HG03565 (cell line): ENCODE measurements at regions not wholly inside any gene's neighbourhood (a gene's known extent, or its start where the extent isn't known, plus 50 kb on each side); places are given as distances from the start of the nearest gene placed in this dataset.
"Not testable (repeated sequence)": the region's sequence is repeated elsewhere in the genome, so short reads cannot be mapped to it uniquely, and the experiment has no call there.

Experiments used
- ATAC-seq: cut with Tn5 transposase; IDR thresholded peaks from one replicate; pipeline ENCODE4 v1.9.1; 2021; ENCODE audit warnings: mild to moderate bottlenecking, moderate library complexity; ENCODE audit not compliant: unreplicated experiment

GRCh38 chr4:57734104-57734670, 624.0 kb upstream of the IGFBP7 start:
- ATAC-seq: no peak

GRCh38 chr4:57729775-57730570, 619.8 kb upstream of the IGFBP7 start:
- not testable (repeated sequence) for ATAC-seq

GRCh38 chr4:57726154-57726553, 616.0 kb upstream of the IGFBP7 start:
- no peak for ATAC-seq

GRCh38 chr4:57719456-57719855, 609.3 kb upstream of the IGFBP7 start:
- no peak for ATAC-seq

GRCh38 chr4:57714313-57714712, 604.1 kb upstream of the IGFBP7 start:
- not testable (repeated sequence) for ATAC-seq

GRCh38 chr4:57710053-57710452, 599.9 kb upstream of the IGFBP7 start:
- ATAC-seq: no peak

GRCh38 chr4:57691370-57691769, 581.2 kb upstream of the IGFBP7 start:
- no peak for ATAC-seq

GRCh38 chr4:57689693-57690205, 579.6 kb upstream of the IGFBP7 start:
- ATAC-seq: no peak

- ATAC-seq: no peak
Observed at GRCh38 chr4:57682275-57682674, 572.1 kb upstream of the IGFBP7 start.

- no peak for ATAC-seq
Observed at GRCh38 chr4:57679969-57680368, 569.8 kb upstream of the IGFBP7 start.

- no peak for ATAC-seq
Observed at GRCh38 chr4:57676394-57676793, 566.2 kb upstream of the IGFBP7 start.

GRCh38 chr4:57672846-57673433, 562.8 kb upstream of the IGFBP7 start:
- no peak for ATAC-seq

- no peak for ATAC-seq
Observed at GRCh38 chr4:57668621-57669020, 558.4 kb upstream of the IGFBP7 start.

- ATAC-seq: no peak
Observed at GRCh38 chr4:57665806-57666205, 555.6 kb upstream of the IGFBP7 start.

GRCh38 chr4:57661517-57662090, 551.4 kb upstream of the IGFBP7 start:
- ATAC-seq: no peak

GRCh38 chr4:57658673-57659072, 548.5 kb upstream of the IGFBP7 start:
- ATAC-seq: no peak

GRCh38 chr4:57658188-57658587, 548.0 kb upstream of the IGFBP7 start:
- ATAC-seq: no peak

GRCh38 chr4:57655342-57655741, 545.2 kb upstream of the IGFBP7 start:
- no peak for ATAC-seq

GRCh38 chr4:57652779-57653178, 542.6 kb upstream of the IGFBP7 start:
- no peak for ATAC-seq

- ATAC-seq: no peak
Observed at GRCh38 chr4:57640391-57641100, 530.4 kb upstream of the IGFBP7 start.
